ENCODE measurements at regions not wholly inside any gene's neighbourhood (a gene's known extent, or its start where the extent isn't known, plus 50 kb on each side); places are given as distances from the start of the nearest gene placed in this dataset.

GRCh38 chr15:38623744-38624143 is 59.1 kb upstream of the RASGRP1 start:
- no peak for TF ChIP-seq CTCF (IDR thresholded peaks at IDR 0.05 in 8 of 11, conservative IDR thresholded peaks at IDR 0.05 in 3 of 11)
- TF ChIP-seq POLR2AphosphoS5 (IDR thresholded peaks at IDR 0.05) = no peak

Data from spleen (tissue), 7 donors.